ENCODE measurements at regions not wholly inside any gene's neighbourhood (a gene's known extent, or its start where the extent isn't known, plus 50 kb on each side); places are given as distances from the start of the nearest gene placed in this dataset.

DNA sequence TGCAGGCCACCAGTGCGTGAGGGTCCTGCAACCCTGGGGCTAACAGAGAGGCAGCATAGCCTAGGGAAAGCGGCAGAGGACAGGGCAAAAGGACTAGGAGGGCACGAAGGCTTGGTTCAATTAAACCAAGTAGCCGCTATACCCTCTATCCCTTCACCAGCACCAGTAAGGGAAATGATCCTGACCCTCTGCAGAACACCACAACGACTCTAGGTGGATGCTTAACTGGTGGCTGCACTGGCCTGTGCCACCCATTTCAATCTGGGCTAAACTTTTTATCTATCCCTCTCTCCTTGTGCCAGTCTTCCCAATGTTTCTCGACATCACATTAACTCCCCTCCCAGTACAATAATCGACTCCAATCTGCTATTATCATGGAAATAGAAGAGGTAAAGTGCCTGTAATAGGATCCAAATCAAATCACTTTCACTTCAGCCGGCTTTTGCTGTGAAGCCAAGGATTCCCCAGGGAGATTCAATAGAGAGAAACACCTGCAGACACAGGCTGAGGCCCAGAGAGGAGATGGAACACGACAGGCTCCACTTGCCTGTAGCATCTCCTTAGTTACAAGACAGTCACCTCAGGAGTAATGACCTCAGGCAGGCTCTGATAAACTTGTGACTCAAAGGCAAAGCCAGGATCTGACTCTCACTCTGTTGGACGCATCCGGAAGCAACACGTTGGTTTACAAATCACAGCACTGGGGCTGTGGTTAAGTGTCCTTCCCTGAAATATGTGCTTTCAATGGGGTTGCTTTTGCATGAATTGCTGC, 791.6 kb upstream of the ARRDC4 start:
- DNase-seq = no peak
- H3K36me3 ChIP-seq (replicated peaks; ENCODE audit: insufficient read depth, low read length) = no peaks in the 10 kb centered on the region
- H3F3A ChIP-seq (ENCODE audit: insufficient read depth, low read length) = no peaks in the 10 kb centered on the region
- no peaks in the 10 kb centered on the region for H3K9me2 ChIP-seq (replicated peaks; ENCODE audit: insufficient read depth, low read length)
- no peaks in the 10 kb centered on the region for H3K4me1 ChIP-seq (ENCODE audit: low read length)
- no peak overlapping the region for H2AFZ ChIP-seq (ENCODE audit: low read length)
- H4K20me1 ChIP-seq (ENCODE audit: insufficient read depth, low read length) = no peaks in the 10 kb centered on the region
- H3K79me2 ChIP-seq (ENCODE audit: low read length) = no peaks in the 10 kb centered on the region
- no peak for TF ChIP-seq EZH2 (optimal IDR thresholded peaks at IDR 0.05; ENCODE audit: low read depth, low read length)
- TF ChIP-seq CTCF (IDR thresholded peaks at IDR 0.05; ENCODE audit: low read length) = no peak
- TF ChIP-seq EZH2phosphoT487 (IDR thresholded peaks at IDR 0.05; ENCODE audit: low read length) = no peak
- H3K4me3 ChIP-seq (ENCODE audit: low read length) = no peak overlapping the region
- H3K4me2 ChIP-seq (ENCODE audit: low read depth, low read length) = no peak overlapping the region
- no peak overlapping the region for H3K27ac ChIP-seq (ENCODE audit: low read length)
- no peaks in the 10 kb centered on the region for H3K27me3 ChIP-seq (replicated peaks; ENCODE audit: insufficient read depth, low read length)
- no peak overlapping the region for H3K9ac ChIP-seq (ENCODE audit: low read length)
- H3K9me3 ChIP-seq (replicated peaks; ENCODE audit: insufficient read depth, low read length) = no peaks in the 10 kb centered on the region

- H3K79me2 ChIP-seq (ENCODE audit: low read length) = no peaks in the 10 kb centered on the region
- no peaks in the 10 kb centered on the region for H3K9me3 ChIP-seq (replicated peaks; ENCODE audit: insufficient read depth, low read length)
- H2AFZ ChIP-seq (ENCODE audit: low read length) = no peak overlapping the region
- H3K4me1 ChIP-seq (ENCODE audit: low read length) = no peaks in the 10 kb centered on the region
- H4K20me1 ChIP-seq (ENCODE audit: insufficient read depth, low read length) = no peaks in the 10 kb centered on the region
- no peak overlapping the region for H3K4me2 ChIP-seq (ENCODE audit: low read depth, low read length)
- no peak overlapping the region for H3K4me3 ChIP-seq (ENCODE audit: low read length)
- no peak overlapping the region for H3K9ac ChIP-seq (ENCODE audit: low read length)
- H3K27ac ChIP-seq (ENCODE audit: low read length) = no peak overlapping the region
- no peaks in the 10 kb centered on the region for H3F3A ChIP-seq (ENCODE audit: insufficient read depth, low read length)
- TF ChIP-seq CTCF (IDR thresholded peaks at IDR 0.05; ENCODE audit: low read length) (no peak), EZH2 (optimal IDR thresholded peaks at IDR 0.05; ENCODE audit: low read depth, low read length) (no peak), EZH2phosphoT487 (IDR thresholded peaks at IDR 0.05; ENCODE audit: low read length) (no peak)
- DNase-seq = no peak
- no peaks in the 10 kb centered on the region for H3K27me3 ChIP-seq (replicated peaks; ENCODE audit: insufficient read depth, low read length)
- H3K36me3 ChIP-seq (replicated peaks; ENCODE audit: insufficient read depth, low read length) = no peaks in the 10 kb centered on the region
- H3K9me2 ChIP-seq (replicated peaks; ENCODE audit: insufficient read depth, low read length) = no peaks in the 10 kb centered on the region
Measured at GRCh38 chr15:97171556-97171955, 788.9 kb upstream of the ARRDC4 start.

DNA sequence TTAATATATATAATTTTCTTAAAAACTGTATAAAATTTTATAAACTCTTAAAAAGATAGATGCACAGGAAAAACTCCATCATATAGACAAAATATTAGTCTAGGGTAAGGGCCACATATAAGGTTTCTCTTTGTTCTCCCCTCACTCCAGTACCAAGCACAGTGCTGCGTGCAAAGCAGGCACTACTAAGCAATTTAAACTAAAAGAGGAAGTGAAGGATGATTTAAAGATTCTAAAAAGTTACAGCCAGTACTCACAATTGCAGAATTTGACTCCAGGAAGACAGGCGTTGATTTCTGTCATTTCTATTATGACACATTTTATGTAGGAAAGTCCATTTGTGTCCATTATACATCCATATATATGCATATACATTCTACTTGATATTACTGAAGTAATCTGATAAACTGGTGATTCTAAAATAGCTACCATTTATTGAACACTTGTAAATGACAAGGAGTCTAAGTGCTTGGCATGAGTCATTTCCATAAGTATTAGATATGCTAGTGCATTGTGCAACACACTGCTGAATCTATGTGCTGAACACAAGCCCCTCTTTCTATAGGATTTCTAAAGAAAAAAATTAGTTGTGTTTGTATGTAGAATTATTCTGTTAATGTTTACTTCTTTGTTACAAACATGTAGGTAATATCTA, 785.5 kb upstream of the ARRDC4 start:
- Histone ChIP-seq H3K9ac (ENCODE audit: low read length) (no peak overlapping the region), H3K4me2 (ENCODE audit: low read depth, low read length) (no peak overlapping the region), H3K9me3 (replicated peaks; ENCODE audit: insufficient read depth, low read length) (no peaks in the 10 kb centered on the region), H3K9me2 (replicated peaks; ENCODE audit: insufficient read depth, low read length) (no peaks in the 10 kb centered on the region), H4K20me1 (ENCODE audit: insufficient read depth, low read length) (no peaks in the 10 kb centered on the region), H3F3A (ENCODE audit: insufficient read depth, low read length) (no peaks in the 10 kb centered on the region), H2AFZ (ENCODE audit: low read length) (no peak overlapping the region), H3K27ac (ENCODE audit: low read length) (no peak overlapping the region), H3K4me1 (ENCODE audit: low read length) (no peaks in the 10 kb centered on the region), H3K27me3 (replicated peaks; ENCODE audit: insufficient read depth, low read length) (no peaks in the 10 kb centered on the region), H3K79me2 (ENCODE audit: low read length) (no peaks in the 10 kb centered on the region), H3K36me3 (replicated peaks; ENCODE audit: insufficient read depth, low read length) (no peaks in the 10 kb centered on the region), H3K4me3 (ENCODE audit: low read length) (no peak overlapping the region)
- no peak for TF ChIP-seq EZH2phosphoT487 (IDR thresholded peaks at IDR 0.05; ENCODE audit: low read length)
- no peak for TF ChIP-seq CTCF (IDR thresholded peaks at IDR 0.05; ENCODE audit: low read length)
- DNase-seq = no peak

All from MM.1S (cell line).